SU-DHL-6 (cell line): ENCODE measurements at regions not wholly inside any gene's neighbourhood (a gene's known extent, or its start where the extent isn't known, plus 50 kb on each side); places are given as distances from the start of the nearest gene placed in this dataset.
"Not testable (repeated sequence)": the region's sequence is repeated elsewhere in the genome, so short reads cannot be mapped to it uniquely, and the experiment has no call there.

Experiments
- H2AFZ ChIP-seq: fragments of 200-600 bp; sonication (generic); 2 replicates; pipeline ENCODE4 v1.6.1; 2014; ENCODE audit warnings: low read depth, mild to moderate bottlenecking, moderate library complexity, mixed read lengths, antibody characterized with exemption, low read length; ENCODE audit not compliant: severe bottlenecking
- H3F3A ChIP-seq: fragments of 200-600 bp; shearing (Covaris generic); 2 replicates; pipeline ENCODE4 v1.6.0; 2016; ENCODE audit warnings: antibody characterized with exemption, mild to moderate bottlenecking; ENCODE audit not compliant: insufficient read depth
- H3K27ac ChIP-seq: fragments of 200-600 bp; sonication (generic); 2 replicates; pipeline ENCODE4 v1.5.1; 2016; ENCODE audit warnings: low read depth, mild to moderate bottlenecking, low read length, moderate library complexity, mixed read lengths
- H3K27me3 ChIP-seq: fragments of 200-600 bp; sonication (generic), shearing (Covaris generic); 2 replicates; pipeline ENCODE4 v1.6.0; 2014; ENCODE audit warnings: mild to moderate bottlenecking, low read length
- H3K36me3 ChIP-seq: fragments of 200-600 bp; sonication (generic); 2 replicates; pipeline ENCODE4 v1.6.1; 2014; ENCODE audit warnings: mild to moderate bottlenecking, low read length, mixed read lengths
- H3K4me2 ChIP-seq: fragments of 300-600, 200-600 bp; shearing (Covaris generic), sonication (generic); 2 replicates; pipeline ENCODE4 v1.6.0; 2014; ENCODE audit warnings: low read length, low read depth, mild to moderate bottlenecking; ENCODE audit not compliant: poor library complexity, severe bottlenecking
- H3K4me3 ChIP-seq: fragments of 200-600 bp; sonication (generic); 2 replicates; pipeline ENCODE4 v1.5.1; 2014; ENCODE audit warnings: antibody characterized with exemption, low read length, mild to moderate bottlenecking, mixed read lengths; ENCODE audit not compliant: insufficient read depth, poor library complexity, severe bottlenecking
- H3K79me2 ChIP-seq: fragments of 200-600 bp; sonication (generic); 2 replicates; pipeline ENCODE4 v1.6.1; 2014; ENCODE audit warnings: mild to moderate bottlenecking, low read length, moderate library complexity; ENCODE audit not compliant: insufficient read depth
- H3K9ac ChIP-seq: fragments of 200-600 bp; sonication (generic); 2 replicates; pipeline ENCODE4 v1.7.0; 2014; ENCODE audit warnings: mild to moderate bottlenecking, low read length
- H3K9me2 ChIP-seq: fragments of 200-600 bp; sonication (generic); replicated peaks from 2 replicates; pipeline ENCODE4 v1.6.1; 2014; ENCODE audit warnings: low read length; ENCODE audit not compliant: insufficient read depth
- H3K9me3 ChIP-seq: fragments of 200-600 bp; sonication (generic); 2 replicates; pipeline ENCODE4 v1.6.1; 2014; ENCODE audit warnings: low read length, mixed read lengths; ENCODE audit not compliant: insufficient read depth
- H4K20me1 ChIP-seq: fragments of 200-600 bp; sonication (generic); 2 replicates; pipeline ENCODE4 v1.6.1; 2014; ENCODE audit warnings: low read depth, mild to moderate bottlenecking, antibody characterized with exemption, low read length, moderate library complexity, mixed read lengths
- EZH2phosphoT487 ChIP-seq: fragments of 200-600 bp; sonication (generic), shearing (Covaris generic); conservative IDR thresholded peaks from 2 replicates; pipeline ENCODE4 v1.6.1; 2018; ENCODE audit warnings: mild to moderate bottlenecking, antibody characterized with exemption, low read length, moderate library complexity, mixed read lengths
- TF ChIP-seq, protein P1 (sequence below): fragments of 200-600 bp; sonication (generic); IDR thresholded peaks from one replicate; pipeline ENCODE4 v1.5.1; 2017; ENCODE audit warnings: antibody characterized with exemption, mild to moderate bottlenecking, low read length, moderate library complexity; ENCODE audit not compliant: insufficient read depth, poor library complexity, severe bottlenecking

DNA sequence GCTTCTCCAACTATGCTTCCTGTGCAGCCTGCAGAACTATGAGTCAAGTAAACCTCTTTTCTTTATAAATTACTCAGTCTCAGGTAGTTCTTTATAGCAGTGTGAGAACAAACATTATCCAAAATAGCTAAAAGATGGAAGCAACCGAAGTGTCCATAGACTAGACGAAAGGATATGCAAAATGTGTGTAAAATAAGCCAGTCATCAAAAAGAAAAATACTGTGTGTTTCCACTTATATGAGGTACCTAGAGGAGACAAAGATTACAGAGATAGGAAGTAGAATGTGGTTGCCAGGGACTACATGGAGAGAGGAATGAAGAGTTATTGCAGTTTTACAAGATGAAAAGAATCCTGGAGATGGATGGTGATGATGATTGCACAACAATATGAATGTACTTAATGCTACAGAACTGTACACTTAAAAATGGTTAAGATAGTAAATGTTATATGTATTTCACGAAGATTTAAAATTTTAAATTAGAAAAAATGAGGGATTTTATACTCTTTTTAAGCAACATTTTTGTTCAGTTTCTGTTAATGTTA lies 99.3 kb upstream of the FN1 start:
- no peak for TF ChIP-seq EZH2phosphoT487
- TF ChIP-seq, protein P1, sequence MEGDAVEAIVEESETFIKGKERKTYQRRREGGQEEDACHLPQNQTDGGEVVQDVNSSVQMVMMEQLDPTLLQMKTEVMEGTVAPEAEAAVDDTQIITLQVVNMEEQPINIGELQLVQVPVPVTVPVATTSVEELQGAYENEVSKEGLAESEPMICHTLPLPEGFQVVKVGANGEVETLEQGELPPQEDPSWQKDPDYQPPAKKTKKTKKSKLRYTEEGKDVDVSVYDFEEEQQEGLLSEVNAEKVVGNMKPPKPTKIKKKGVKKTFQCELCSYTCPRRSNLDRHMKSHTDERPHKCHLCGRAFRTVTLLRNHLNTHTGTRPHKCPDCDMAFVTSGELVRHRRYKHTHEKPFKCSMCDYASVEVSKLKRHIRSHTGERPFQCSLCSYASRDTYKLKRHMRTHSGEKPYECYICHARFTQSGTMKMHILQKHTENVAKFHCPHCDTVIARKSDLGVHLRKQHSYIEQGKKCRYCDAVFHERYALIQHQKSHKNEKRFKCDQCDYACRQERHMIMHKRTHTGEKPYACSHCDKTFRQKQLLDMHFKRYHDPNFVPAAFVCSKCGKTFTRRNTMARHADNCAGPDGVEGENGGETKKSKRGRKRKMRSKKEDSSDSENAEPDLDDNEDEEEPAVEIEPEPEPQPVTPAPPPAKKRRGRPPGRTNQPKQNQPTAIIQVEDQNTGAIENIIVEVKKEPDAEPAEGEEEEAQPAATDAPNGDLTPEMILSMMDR = no peak

DNA sequence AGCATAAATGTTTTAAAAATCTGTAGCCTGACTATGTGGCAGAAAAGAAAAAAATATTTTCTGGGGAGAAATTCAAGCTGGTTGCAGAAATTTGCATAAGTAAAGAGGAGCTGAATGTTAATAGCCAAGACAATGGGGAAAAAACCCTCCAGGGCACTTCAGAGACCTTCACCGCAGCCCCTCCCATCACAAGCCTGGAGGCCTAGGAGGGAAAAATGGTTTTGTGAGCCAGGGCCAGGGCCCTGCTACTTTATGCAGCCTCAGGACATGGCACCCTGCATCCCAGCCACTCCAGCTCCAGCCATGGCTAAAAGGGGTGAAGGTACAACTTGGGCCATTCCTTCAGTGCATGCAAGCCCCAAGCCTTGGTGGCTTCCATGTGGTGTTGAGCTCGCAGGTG lies 97.8 kb upstream of the FN1 start:
- not testable (repeated sequence) for H3K4me2 ChIP-seq, H3K9me3 ChIP-seq, H4K20me1 ChIP-seq, H3K4me3 ChIP-seq, H3K27ac ChIP-seq, H3F3A ChIP-seq, H3K36me3 ChIP-seq, H3K9ac ChIP-seq, H2AFZ ChIP-seq, H3K27me3 ChIP-seq, H3K79me2 ChIP-seq, H3K9me2 ChIP-seq

More for the DNA sequence above, 99.3 kb upstream of the FN1 start:
- no peaks in the 10 kb centered on the region for H3K9me2 ChIP-seq
- no peak overlapping the region for H3K4me2 ChIP-seq
- H3K4me3 ChIP-seq = no peak overlapping the region
- H3K27ac ChIP-seq = no peak overlapping the region
- H3K27me3 ChIP-seq = no peaks in the 10 kb centered on the region
- H3K9ac ChIP-seq = no peak overlapping the region
- no peaks in the 10 kb centered on the region for H3K79me2 ChIP-seq
- no peaks in the 10 kb centered on the region for H3K36me3 ChIP-seq
- no peaks in the 10 kb centered on the region for H3K9me3 ChIP-seq
- H3F3A ChIP-seq = no peaks in the 10 kb centered on the region
- H2AFZ ChIP-seq = no peak overlapping the region
- no peaks in the 10 kb centered on the region for H4K20me1 ChIP-seq

DNA sequence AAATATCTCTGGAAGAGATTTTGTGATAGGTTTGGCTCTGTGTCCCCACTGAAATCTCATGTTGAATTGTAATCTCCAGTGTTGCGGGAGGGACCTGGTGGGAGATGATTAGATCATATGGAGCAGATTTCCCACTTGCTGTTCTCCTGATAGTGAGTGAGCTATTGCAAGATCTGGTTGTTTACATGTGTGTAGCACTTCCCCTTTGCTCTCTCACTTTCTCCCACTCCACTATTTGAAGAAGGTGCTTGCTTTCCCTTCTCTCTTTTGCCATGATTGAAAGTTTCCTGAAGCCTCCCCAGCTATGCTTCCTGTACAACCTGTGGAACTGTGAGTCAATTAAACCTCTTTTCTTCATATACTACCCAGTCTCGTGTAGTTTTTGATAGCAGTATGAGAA lies 97.0 kb upstream of the FN1 start:
- Histone ChIP-seq H3K4me3 (no peak overlapping the region), H3K79me2 (no peaks in the 10 kb centered on the region), H2AFZ (no peak overlapping the region), H3K4me2 (no peak overlapping the region), H3K9me2 (no peaks in the 10 kb centered on the region), H3K9ac (no peak overlapping the region), H3K27ac (no peak overlapping the region), H4K20me1 (no peaks in the 10 kb centered on the region), H3F3A (no peaks in the 10 kb centered on the region), H3K27me3 (no peaks in the 10 kb centered on the region), H3K36me3 (no peaks in the 10 kb centered on the region), H3K9me3 (no peaks in the 10 kb centered on the region)
- TF ChIP-seq EZH2phosphoT487 = no peak
- TF ChIP-seq, protein P1 = no peak

DNA sequence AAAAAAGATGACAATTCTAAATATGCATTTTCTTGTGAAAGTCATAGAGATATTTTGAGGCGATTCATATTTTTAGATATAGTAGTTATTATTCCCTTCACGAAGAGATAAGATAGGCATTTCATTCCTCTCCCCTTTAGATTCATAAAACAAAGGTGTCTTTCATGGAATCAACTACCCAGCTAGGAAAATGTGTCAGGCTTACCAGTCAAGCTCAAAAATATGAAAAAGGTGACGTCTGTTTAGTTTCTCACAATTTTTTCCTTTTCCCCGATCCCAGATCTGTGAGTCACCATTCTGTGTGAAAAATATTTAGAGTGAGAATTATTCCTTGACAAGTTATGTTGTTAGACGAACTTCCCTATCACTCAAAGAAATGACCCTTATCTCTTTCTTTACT lies 95.4 kb upstream of the FN1 start:
- no peaks in the 10 kb centered on the region for H3K79me2 ChIP-seq
- no peak overlapping the region for H3K27ac ChIP-seq
- H3K36me3 ChIP-seq = no peaks in the 10 kb centered on the region
- H3K27me3 ChIP-seq = no peaks in the 10 kb centered on the region
- no peak overlapping the region for H3K4me2 ChIP-seq
- H3K9me3 ChIP-seq = no peaks in the 10 kb centered on the region
- H3K4me3 ChIP-seq = no peak overlapping the region
- H3K9me2 ChIP-seq = no peaks in the 10 kb centered on the region
- H3F3A ChIP-seq = no peaks in the 10 kb centered on the region
- no peak overlapping the region for H2AFZ ChIP-seq
- H3K9ac ChIP-seq = no peak overlapping the region
- no peaks in the 10 kb centered on the region for H4K20me1 ChIP-seq
- TF ChIP-seq, protein P1 = no peak
- TF ChIP-seq EZH2phosphoT487 = no peak
